ENCODE measurements at regions not wholly inside any gene's neighbourhood (a gene's known extent, or its start where the extent isn't known, plus 50 kb on each side); places are given as distances from the start of the nearest gene placed in this dataset.

GRCh38 chr20:58084966-58085365 lies 143.5 kb downstream of the ANKRD60 start:
- H3K9me3 ChIP-seq (replicated peaks in 1 of 3), result no peaks in the 10 kb centered on the region
- peak in 2 of 7 donors; percentile 8 to 37 for DNase-seq

DNA sequence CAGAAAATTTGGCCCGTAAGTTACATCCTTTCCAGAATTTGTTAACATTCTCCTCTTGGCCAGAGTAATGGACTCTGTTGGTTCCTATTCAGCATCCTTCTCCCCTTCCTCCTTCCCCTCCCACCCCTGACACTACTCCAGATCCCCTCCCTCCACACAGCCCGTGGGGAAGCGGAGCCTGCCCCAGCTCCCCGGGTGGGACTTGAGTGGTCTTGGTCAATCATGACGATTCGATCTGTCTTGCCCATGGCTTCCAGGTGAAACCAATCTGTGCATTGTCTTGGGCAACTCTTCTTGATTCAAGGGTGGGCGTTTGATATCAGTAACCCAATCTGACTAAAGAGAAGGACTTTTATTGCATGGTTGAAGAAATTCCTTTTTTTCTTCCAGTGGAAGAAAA lies 143.9 kb downstream of the ANKRD60 start:
- Histone ChIP-seq H3K4me1 (replicated peaks in 1 of 2) (no peaks in the 10 kb centered on the region), H3K9me3 (replicated peaks in 1 of 3) (no peaks in the 10 kb centered on the region), H3K27ac (no peak overlapping the region), H3K27me3 (no peaks in the 10 kb centered on the region), H3K36me3 (replicated peaks in 1 of 2) (no peaks in the 10 kb centered on the region), H3K4me3 (no peak overlapping the region)
- peak in 2 of 7 donors; percentile 10 to 21 for DNase-seq
- WGBS, 4 donors, result 75 to 86% (median 82%) methylated on average over 7 of the region's 7 CpGs
- TF ChIP-seq POLR2A (IDR thresholded peaks at IDR 0.05), result no peak
- TF ChIP-seq, protein P1, sequence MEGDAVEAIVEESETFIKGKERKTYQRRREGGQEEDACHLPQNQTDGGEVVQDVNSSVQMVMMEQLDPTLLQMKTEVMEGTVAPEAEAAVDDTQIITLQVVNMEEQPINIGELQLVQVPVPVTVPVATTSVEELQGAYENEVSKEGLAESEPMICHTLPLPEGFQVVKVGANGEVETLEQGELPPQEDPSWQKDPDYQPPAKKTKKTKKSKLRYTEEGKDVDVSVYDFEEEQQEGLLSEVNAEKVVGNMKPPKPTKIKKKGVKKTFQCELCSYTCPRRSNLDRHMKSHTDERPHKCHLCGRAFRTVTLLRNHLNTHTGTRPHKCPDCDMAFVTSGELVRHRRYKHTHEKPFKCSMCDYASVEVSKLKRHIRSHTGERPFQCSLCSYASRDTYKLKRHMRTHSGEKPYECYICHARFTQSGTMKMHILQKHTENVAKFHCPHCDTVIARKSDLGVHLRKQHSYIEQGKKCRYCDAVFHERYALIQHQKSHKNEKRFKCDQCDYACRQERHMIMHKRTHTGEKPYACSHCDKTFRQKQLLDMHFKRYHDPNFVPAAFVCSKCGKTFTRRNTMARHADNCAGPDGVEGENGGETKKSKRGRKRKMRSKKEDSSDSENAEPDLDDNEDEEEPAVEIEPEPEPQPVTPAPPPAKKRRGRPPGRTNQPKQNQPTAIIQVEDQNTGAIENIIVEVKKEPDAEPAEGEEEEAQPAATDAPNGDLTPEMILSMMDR (IDR thresholded peaks at IDR 0.05), result no peak
- intact Hi-C loops (cut with DNase I), result loop anchor here in 1 of 2 donors (10.0 kb wide), 1 partner anchor 430 kb away; no protein-coding TSS in a partner anchor

More at GRCh38 chr20:58084966-58085365, 143.5 kb downstream of the ANKRD60 start:
- Histone ChIP-seq H3K4me1 (replicated peaks in 1 of 2) (no peaks in the 10 kb centered on the region), H3K4me3 (no peak overlapping the region), H3K27ac (no peak overlapping the region), H3K27me3 (no peaks in the 10 kb centered on the region), H3K36me3 (replicated peaks in 1 of 2) (no peaks in the 10 kb centered on the region)
- intact Hi-C loops (cut with DNase I), result loop anchor here (5.0 to 10.0 kb wide), 3 partner anchors 428 to 488 kb away; no protein-coding TSS in a partner anchor
- 68 to 85% (median 80%) methylated on average over 5 to 6 of the region's 6 CpGs for WGBS, 4 donors
- no peak for TF ChIP-seq POLR2A (IDR thresholded peaks at IDR 0.05)
- TF ChIP-seq, protein P1 (IDR thresholded peaks at IDR 0.05), result no peak

GRCh38 chr20:58081846-58082245 lies 146.6 kb downstream of the ANKRD60 start:
- H3K4me3 ChIP-seq, result no peak overlapping the region
- TF ChIP-seq, protein P1 (IDR thresholded peaks at IDR 0.05), result no peak
- no peak for TF ChIP-seq POLR2A (IDR thresholded peaks at IDR 0.05)
- no peaks in the 10 kb centered on the region for H3K9me3 ChIP-seq (replicated peaks in 1 of 3)
- H3K36me3 ChIP-seq (replicated peaks in 1 of 2), result no peaks in the 10 kb centered on the region
- DNase-seq, result no peak
- intact Hi-C loops (cut with DNase I), result loop anchor here in 1 of 2 donors (10.0 kb wide), 1 partner anchor 427 kb away; no protein-coding TSS in a partner anchor
- no peak overlapping the region for H3K27ac ChIP-seq
- no peaks in the 10 kb centered on the region for H3K4me1 ChIP-seq (replicated peaks in 1 of 2)
- H3K27me3 ChIP-seq, result no peaks in the 10 kb centered on the region
- WGBS, 4 donors, result 11 to 17% (median 15%) methylated on average over 1 of the region's 1 CpG

- H3K4me1 ChIP-seq (replicated peaks in 1 of 2), result no peaks in the 10 kb centered on the region
- H3K27ac ChIP-seq, result peak overlapping the region in 1 of 5 donors; percentile 20
- no peaks in the 10 kb centered on the region for H3K36me3 ChIP-seq (replicated peaks in 1 of 2)
- no peak overlapping the region for H3K4me3 ChIP-seq
- TF ChIP-seq, protein P1 (IDR thresholded peaks at IDR 0.05), result no peak
- TF ChIP-seq POLR2A (IDR thresholded peaks at IDR 0.05), result no peak
- no peaks in the 10 kb centered on the region for H3K9me3 ChIP-seq (replicated peaks in 1 of 3)
- 44 to 61% (median 54%) methylated on average over 7 of the region's 7 CpGs for WGBS, 4 donors
- DNase-seq, result peak in 2 of 7 donors; percentile 16 to 39
- intact Hi-C loops (cut with DNase I), result no loop called here
- H3K27me3 ChIP-seq, result no peaks in the 10 kb centered on the region
Observed at GRCh38 chr20:58078741-58079522, 149.5 kb downstream of the ANKRD60 start.
